GDM1 (cell line): ENCODE measurements at regions not wholly inside any gene's neighbourhood (a gene's known extent, or its start where the extent isn't known, plus 50 kb on each side); places are given as distances from the start of the nearest gene placed in this dataset.
"Not testable (repeated sequence)": the region's sequence is repeated elsewhere in the genome, so short reads cannot be mapped to it uniquely, and the experiment has no call there.

ENCODE experiments used
- DNase-seq: peaks from one replicate; lab custom pipeline; 2025; lab: John Stamatoyannopoulos, UW

- peak; percentile 20 for DNase-seq
These were observed 673.9 kb downstream of the FLRT2 start for GRCh38 chr14:86203843-86204242.

GRCh38 chr14:86196471-86196870, 666.5 kb downstream of the FLRT2 start:
- no peak for DNase-seq

- DNase-seq: no peak
These were observed 663.8 kb downstream of the FLRT2 start for GRCh38 chr14:86193756-86194155.

- no peak for DNase-seq
These were observed 650.0 kb downstream of the FLRT2 start for GRCh38 chr14:86179980-86180379.

GRCh38 chr14:86168371-86168770, 638.4 kb downstream of the FLRT2 start:
- no peak for DNase-seq

GRCh38 chr14:86166541-86166940, 636.6 kb downstream of the FLRT2 start:
- no peak for DNase-seq

GRCh38 chr14:86153480-86153879, 623.5 kb downstream of the FLRT2 start:
- DNase-seq: no peak

- DNase-seq: no peak
These were observed 613.3 kb downstream of the FLRT2 start for GRCh38 chr14:86143248-86143647.

- DNase-seq: no peak
These were observed 612.0 kb downstream of the FLRT2 start for GRCh38 chr14:86141966-86142365.

- DNase-seq: no peak
These were observed 599.5 kb downstream of the FLRT2 start for GRCh38 chr14:86129426-86129825.

- no peak for DNase-seq
These were observed 594.4 kb downstream of the FLRT2 start for GRCh38 chr14:86124328-86124727.

GRCh38 chr14:86115972-86116371, 586.0 kb downstream of the FLRT2 start:
- DNase-seq: no peak

- not testable (repeated sequence) for DNase-seq
These were observed 580.9 kb downstream of the FLRT2 start for GRCh38 chr14:86110871-86111270.

- DNase-seq: no peak
These were observed 574.8 kb downstream of the FLRT2 start for GRCh38 chr14:86104691-86105265.

- DNase-seq: no peak
These were observed 564.6 kb downstream of the FLRT2 start for GRCh38 chr14:86094512-86094911.

GRCh38 chr14:86091811-86092210, 561.9 kb downstream of the FLRT2 start:
- no peak for DNase-seq

- DNase-seq: no peak
These were observed 558.2 kb downstream of the FLRT2 start for GRCh38 chr14:86088156-86088555.

GRCh38 chr14:86087377-86087776, 557.4 kb downstream of the FLRT2 start:
- DNase-seq: no peak

GRCh38 chr14:86086962-86087361, 557.0 kb downstream of the FLRT2 start:
- DNase-seq: no peak

- no peak for DNase-seq
These were observed 554.2 kb downstream of the FLRT2 start for GRCh38 chr14:86084097-86084496.

- DNase-seq: no peak
These were observed 553.7 kb downstream of the FLRT2 start for GRCh38 chr14:86083616-86084015.

GRCh38 chr14:86072116-86072894, 542.4 kb downstream of the FLRT2 start:
- peak; percentile 53 for DNase-seq

GRCh38 chr14:86066651-86067050, 536.7 kb downstream of the FLRT2 start:
- no peak for DNase-seq

GRCh38 chr14:86065407-86065806, 535.5 kb downstream of the FLRT2 start:
- no peak for DNase-seq
